Endothelial cell of umbilical vein (primary cell): ENCODE measurements at regions not wholly inside any gene's neighbourhood (a gene's known extent, or its start where the extent isn't known, plus 50 kb on each side); places are given as distances from the start of the nearest gene placed in this dataset.

Source experiments
- CTCF ChIP-seq, 2 donors: IDR thresholded peaks; 1 replicate in 1 of 2; 2 replicates in 1 of 2; pipeline ENCODE4 v1.5.1; 2011; ENCODE audit warnings: low read length in 2 of 2, mild to moderate bottlenecking in 2 of 2, moderate library complexity in 2 of 2, control low read depth in 1 of 2, inconsistent platforms in 1 of 2, low read depth in 1 of 2; ENCODE audit not compliant: insufficient read depth in 1 of 2; ENCODE audit errors: extremely low read depth in 1 of 2
- POLR2AphosphoS5 ChIP-seq: IDR thresholded peaks from 2 replicates; pipeline ENCODE4 v1.6.1; 2012; ENCODE audit warnings: low read depth, mild to moderate bottlenecking, control low read depth, low read length, moderate library complexity; ENCODE audit not compliant: insufficient read depth

DNA sequence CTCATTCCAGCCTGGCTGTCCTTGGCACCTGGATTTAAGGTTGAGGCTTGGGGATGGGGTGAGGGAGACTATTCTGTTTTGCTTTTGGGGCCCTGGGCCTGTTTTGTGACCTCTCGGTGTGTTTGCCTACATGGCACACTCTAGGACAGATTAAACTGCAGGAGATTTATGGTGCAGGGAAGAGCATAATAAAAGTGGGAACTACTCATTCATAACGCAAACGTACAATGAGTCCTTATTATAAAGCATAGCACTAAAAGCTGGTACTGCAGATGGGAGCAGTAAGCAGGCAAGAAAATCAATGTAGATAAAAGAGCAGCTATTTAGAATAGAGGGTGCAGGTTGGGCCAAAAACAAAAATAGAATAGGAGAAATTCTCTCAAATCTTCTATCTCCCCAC is 238.4 kb downstream of the ACTR3 start:
- no peak for TF ChIP-seq CTCF (IDR thresholded peaks at IDR 0.05; ENCODE audit: extremely low read depth in 1 of 2, insufficient read depth in 1 of 2, low read depth in 1 of 2, low read length in 2 of 2)
- TF ChIP-seq POLR2AphosphoS5, result no peak
